ENCODE measurements at regions not wholly inside any gene's neighbourhood (a gene's known extent, or its start where the extent isn't known, plus 50 kb on each side); places are given as distances from the start of the nearest gene placed in this dataset.

- H3K9ac ChIP-seq (ENCODE audit: insufficient read depth, low read depth, low read length), result no peak overlapping the region
- TF ChIP-seq KLF9 (CRISPR knock-in tag; IDR thresholded peaks at IDR 0.05; ENCODE audit: low read depth), result no peak
- TF ChIP-seq, protein P1, sequence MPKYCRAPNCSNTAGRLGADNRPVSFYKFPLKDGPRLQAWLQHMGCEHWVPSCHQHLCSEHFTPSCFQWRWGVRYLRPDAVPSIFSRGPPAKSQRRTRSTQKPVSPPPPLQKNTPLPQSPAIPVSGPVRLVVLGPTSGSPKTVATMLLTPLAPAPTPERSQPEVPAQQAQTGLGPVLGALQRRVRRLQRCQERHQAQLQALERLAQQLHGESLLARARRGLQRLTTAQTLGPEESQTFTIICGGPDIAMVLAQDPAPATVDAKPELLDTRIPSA (CRISPR knock-in tag; IDR thresholded peaks at IDR 0.05; ENCODE audit: borderline replicate concordance), result no peak
- TF ChIP-seq, protein P2, sequence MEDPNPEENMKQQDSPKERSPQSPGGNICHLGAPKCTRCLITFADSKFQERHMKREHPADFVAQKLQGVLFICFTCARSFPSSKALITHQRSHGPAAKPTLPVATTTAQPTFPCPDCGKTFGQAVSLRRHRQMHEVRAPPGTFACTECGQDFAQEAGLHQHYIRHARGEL (CRISPR knock-in tag; IDR thresholded peaks at IDR 0.05), result no peak
- TF ChIP-seq, protein P3, sequence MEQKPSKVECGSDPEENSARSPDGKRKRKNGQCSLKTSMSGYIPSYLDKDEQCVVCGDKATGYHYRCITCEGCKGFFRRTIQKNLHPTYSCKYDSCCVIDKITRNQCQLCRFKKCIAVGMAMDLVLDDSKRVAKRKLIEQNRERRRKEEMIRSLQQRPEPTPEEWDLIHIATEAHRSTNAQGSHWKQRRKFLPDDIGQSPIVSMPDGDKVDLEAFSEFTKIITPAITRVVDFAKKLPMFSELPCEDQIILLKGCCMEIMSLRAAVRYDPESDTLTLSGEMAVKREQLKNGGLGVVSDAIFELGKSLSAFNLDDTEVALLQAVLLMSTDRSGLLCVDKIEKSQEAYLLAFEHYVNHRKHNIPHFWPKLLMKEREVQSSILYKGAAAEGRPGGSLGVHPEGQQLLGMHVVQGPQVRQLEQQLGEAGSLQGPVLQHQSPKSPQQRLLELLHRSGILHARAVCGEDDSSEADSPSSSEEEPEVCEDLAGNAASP (CRISPR knock-in tag; IDR thresholded peaks at IDR 0.05; ENCODE audit: borderline replicate concordance), result no peak
- TF ChIP-seq KLF15 (CRISPR knock-in tag; IDR thresholded peaks at IDR 0.05; ENCODE audit: borderline replicate concordance), result no peak
- TF ChIP-seq, protein P4, sequence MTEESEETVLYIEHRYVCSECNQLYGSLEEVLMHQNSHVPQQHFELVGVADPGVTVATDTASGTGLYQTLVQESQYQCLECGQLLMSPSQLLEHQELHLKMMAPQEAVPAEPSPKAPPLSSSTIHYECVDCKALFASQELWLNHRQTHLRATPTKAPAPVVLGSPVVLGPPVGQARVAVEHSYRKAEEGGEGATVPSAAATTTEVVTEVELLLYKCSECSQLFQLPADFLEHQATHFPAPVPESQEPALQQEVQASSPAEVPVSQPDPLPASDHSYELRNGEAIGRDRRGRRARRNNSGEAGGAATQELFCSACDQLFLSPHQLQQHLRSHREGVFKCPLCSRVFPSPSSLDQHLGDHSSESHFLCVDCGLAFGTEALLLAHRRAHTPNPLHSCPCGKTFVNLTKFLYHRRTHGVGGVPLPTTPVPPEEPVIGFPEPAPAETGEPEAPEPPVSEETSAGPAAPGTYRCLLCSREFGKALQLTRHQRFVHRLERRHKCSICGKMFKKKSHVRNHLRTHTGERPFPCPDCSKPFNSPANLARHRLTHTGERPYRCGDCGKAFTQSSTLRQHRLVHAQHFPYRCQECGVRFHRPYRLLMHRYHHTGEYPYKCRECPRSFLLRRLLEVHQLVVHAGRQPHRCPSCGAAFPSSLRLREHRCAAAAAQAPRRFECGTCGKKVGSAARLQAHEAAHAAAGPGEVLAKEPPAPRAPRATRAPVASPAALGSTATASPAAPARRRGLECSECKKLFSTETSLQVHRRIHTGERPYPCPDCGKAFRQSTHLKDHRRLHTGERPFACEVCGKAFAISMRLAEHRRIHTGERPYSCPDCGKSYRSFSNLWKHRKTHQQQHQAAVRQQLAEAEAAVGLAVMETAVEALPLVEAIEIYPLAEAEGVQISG (CRISPR knock-in tag; IDR thresholded peaks at IDR 0.05), result no peak
- no peak for TF ChIP-seq RORA (CRISPR knock-in tag; IDR thresholded peaks at IDR 0.05)
- TF ChIP-seq, protein P5, sequence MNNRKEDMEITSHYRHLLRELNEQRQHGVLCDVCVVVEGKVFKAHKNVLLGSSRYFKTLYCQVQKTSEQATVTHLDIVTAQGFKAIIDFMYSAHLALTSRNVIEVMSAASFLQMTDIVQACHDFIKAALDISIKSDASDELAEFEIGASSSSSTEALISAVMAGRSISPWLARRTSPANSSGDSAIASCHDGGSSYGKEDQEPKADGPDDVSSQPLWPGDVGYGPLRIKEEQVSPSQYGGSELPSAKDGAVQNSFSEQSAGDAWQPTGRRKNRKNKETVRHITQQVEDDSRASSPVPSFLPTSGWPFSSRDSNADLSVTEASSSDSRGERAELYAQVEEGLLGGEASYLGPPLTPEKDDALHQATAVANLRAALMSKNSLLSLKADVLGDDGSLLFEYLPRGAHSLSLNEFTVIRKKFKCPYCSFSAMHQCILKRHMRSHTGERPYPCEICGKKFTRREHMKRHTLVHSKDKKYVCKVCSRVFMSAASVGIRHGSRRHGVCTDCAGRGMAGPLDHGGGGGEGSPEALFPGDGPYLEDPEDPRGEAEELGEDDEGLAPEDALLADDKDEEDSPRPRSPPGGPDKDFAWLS (CRISPR knock-in tag; IDR thresholded peaks at IDR 0.05; ENCODE audit: borderline replicate concordance), result no peak
- no peak for TF ChIP-seq ZNF260 (CRISPR knock-in tag; IDR thresholded peaks at IDR 0.05; ENCODE audit: borderline replicate concordance, low read depth)
- TF ChIP-seq TOPORS (CRISPR knock-in tag; IDR thresholded peaks at IDR 0.05), result no peak
- TF ChIP-seq TAF15 (IDR thresholded peaks at IDR 0.05; ENCODE audit: low read depth, low read length, poor library complexity, severe bottlenecking), result no peak
- no peak for TF ChIP-seq ZSCAN22 (CRISPR knock-in tag; IDR thresholded peaks at IDR 0.05)
- TF ChIP-seq ZNF577 (CRISPR knock-in tag; IDR thresholded peaks at IDR 0.05; ENCODE audit: borderline replicate concordance, low read depth), result no peak
- no peak for TF ChIP-seq JUNB (CRISPR knock-in tag; IDR thresholded peaks at IDR 0.05; ENCODE audit: borderline replicate concordance)
- TF ChIP-seq ZNF644 (CRISPR knock-in tag; IDR thresholded peaks at IDR 0.05; ENCODE audit: low read depth), result no peak
- no peak for TF ChIP-seq ZNF263 (CRISPR knock-in tag; IDR thresholded peaks at IDR 0.05)
- no peak for TF ChIP-seq ZNF282 (IDR thresholded peaks at IDR 0.05; ENCODE audit: partially characterized antibody)
- no peak for TF ChIP-seq ZFP37 (CRISPR knock-in tag; IDR thresholded peaks at IDR 0.05; ENCODE audit: borderline replicate concordance)
- ChIA-PET CTCF (ENCODE audit: low intra/inter-chr PET ratio, low total read pairs) (no interaction called here), POLR2A (no interaction called here)
- no peak for ATAC-seq
- H2AFZ ChIP-seq (ENCODE audit: low read length), result no peak overlapping the region
- intact Hi-C loops (cut with micrococcal nuclease; ENCODE audit: unreplicated experiment) (no loop called here), in situ Hi-C loops (cut with HindIII; ENCODE audit: extremely low pct_ligation_motif_present, low pct_unique_long_range_greater_than_20kb) (no loop called here)
- no peak for DNase-seq (ENCODE audit: low spot score)
- no peak overlapping the region for H3K4me3 ChIP-seq (replicated peaks in 1 of 3; ENCODE audit: insufficient read depth in 1 of 3, low read depth in 2 of 3, low read length in 3 of 3)
- no peaks in the 10 kb centered on the region for H3K79me2 ChIP-seq (ENCODE audit: insufficient read depth, low read length)
- no peak for FAIRE-seq
- no peaks in the 10 kb centered on the region for H4K20me1 ChIP-seq (ENCODE audit: insufficient read depth, low read length)
- H3K9me3 ChIP-seq (ENCODE audit: low read length), result no peaks in the 10 kb centered on the region
- WGBS (ENCODE audit: low lambda C conversion rate), result 0% methylated on average over 1 of the region's 1 CpG
- no peaks in the 10 kb centered on the region for H3K4me1 ChIP-seq (ENCODE audit: insufficient read depth, low read length)
- BruUV-seq (replicated peaks), result no TSS peak
- no peak overlapping the region for H3K27ac ChIP-seq (ENCODE audit: extremely low read length, insufficient read depth, low read length)
- no peak overlapping the region for H3K4me2 ChIP-seq (ENCODE audit: low read depth, low read length)
- H3K36me3 ChIP-seq (replicated peaks in 1 of 2; ENCODE audit: control insufficient read depth in 1 of 2, insufficient read depth in 2 of 2, low read length in 2 of 2), result no peaks in the 10 kb centered on the region
- no peaks in the 10 kb centered on the region; a peak in 1 of 5 replicates for H3K27me3 ChIP-seq (ENCODE audit: control insufficient read depth in 1 of 2, insufficient read depth in 2 of 2, low read length in 2 of 2)
Observed at GRCh38 chr10:58027426-58027825, 240.3 kb downstream of the IPMK start.

Data from HepG2 (cell line).